OCI-LY7 (cell line): ENCODE measurements at regions not wholly inside any gene's neighbourhood (a gene's known extent, or its start where the extent isn't known, plus 50 kb on each side); places are given as distances from the start of the nearest gene placed in this dataset.
"Not testable (repeated sequence)": the region's sequence is repeated elsewhere in the genome, so short reads cannot be mapped to it uniquely, and the experiment has no call there.

Experiments used
- BruUV-seq: library from RNA; stranded (reverse); fragments of 400-500 nt; replicated peaks from 2 replicates; lab custom pipeline; 2021; lab: Mats Ljungman, UMichigan
- CTCF ChIA-PET: fragments of 300-600 bp; sonication (Branson Sonifier 250); formaldehyde crosslinking; loops from one replicate; lab custom pipeline; 2022; ENCODE audit warnings: antibody characterized with exemption; ENCODE audit not compliant: unreplicated experiment; lab: Charles Lee
- POLR2A ChIA-PET: fragments of 300-600 bp; sonication (Branson Sonifier 250); formaldehyde crosslinking; loops from one replicate; lab custom pipeline; 2022; ENCODE audit warnings: antibody characterized with exemption; lab: Charles Lee
- DNase-seq: peaks from one replicate; pipeline ENCODE4 v3.0.0-alpha.2; 2015; ENCODE audit warnings: low spot score
- H2AFZ ChIP-seq: fragments of 200-600 bp; sonication (generic), shearing (Covaris generic); 2 replicates; pipeline ENCODE4 v1.6.1; 2014; ENCODE audit warnings: mild to moderate bottlenecking, antibody characterized with exemption, low read length, moderate library complexity
- H3K27ac ChIP-seq: fragments of 200-600 bp; sonication (generic); 2 replicates; pipeline ENCODE4 v1.5.1; 2014; ENCODE audit warnings: mixed run types, low read depth, mild to moderate bottlenecking, moderate library complexity, low read length, inconsistent platforms; ENCODE audit not compliant: poor library complexity, severe bottlenecking
- H3K36me3 ChIP-seq: fragments of 200-600 bp; sonication (generic); 2 replicates; pipeline ENCODE4 v1.6.1; 2014; ENCODE audit warnings: mild to moderate bottlenecking, antibody characterized with exemption, low read length, moderate library complexity, mixed read lengths; ENCODE audit not compliant: insufficient read depth
- H3K4me1 ChIP-seq: fragments of 200-600 bp; sonication (generic); 2 replicates; pipeline ENCODE4 v1.5.1; 2014; ENCODE audit warnings: mild to moderate bottlenecking, low read length; ENCODE audit not compliant: insufficient read depth, poor library complexity, severe bottlenecking
- H3K4me2 ChIP-seq: fragments of 200-600 bp; sonication (generic); 2 replicates; pipeline ENCODE4 v1.6.1; 2014; ENCODE audit warnings: mild to moderate bottlenecking, low read length
- H3K4me3 ChIP-seq: fragments of 200-600 bp; sonication (generic); 2 replicates; pipeline ENCODE4 v1.5.1; 2014; ENCODE audit warnings: mild to moderate bottlenecking, low read depth, low read length; ENCODE audit not compliant: poor library complexity, severe bottlenecking
- H3K79me2 ChIP-seq: fragments of 200-600 bp; sonication (generic); 2 replicates; pipeline ENCODE4 v1.6.1; 2016; ENCODE audit warnings: low read depth, mild to moderate bottlenecking, low read length, moderate library complexity, mixed read lengths; ENCODE audit not compliant: insufficient read depth
- H3K9me2 ChIP-seq: fragments of 200-600 bp; sonication (generic); 2 replicates; pipeline ENCODE4 v1.6.1; 2016; ENCODE audit warnings: mild to moderate bottlenecking, low read length, mixed read lengths; ENCODE audit not compliant: insufficient read depth
- H3K9me3 ChIP-seq: fragments of 200-600 bp; sonication (generic); 2 replicates; pipeline ENCODE4 v1.6.1; 2014; ENCODE audit warnings: mild to moderate bottlenecking, mixed run types, low read length, mixed read lengths
- H4K20me1 ChIP-seq: fragments of 200-600 bp; sonication (generic); 2 replicates; pipeline ENCODE4 v1.6.1; 2014; ENCODE audit warnings: mild to moderate bottlenecking, antibody characterized with exemption, low read length, moderate library complexity, mixed read lengths; ENCODE audit not compliant: insufficient read depth
- EZH2phosphoT487 ChIP-seq: fragments of 200-600 bp; sonication (generic); IDR thresholded peaks from 2 replicates; pipeline ENCODE4 v1.6.1; 2018; ENCODE audit warnings: low read depth, borderline replicate concordance, mild to moderate bottlenecking, mixed run types, antibody characterized with exemption, low read length, moderate library complexity, mixed read lengths
- intact Hi-C: fragments of 100-400 bp; cut with micrococcal nuclease; formaldehyde crosslinking; loops from one replicate; pipeline ENCODE4 v1.10.0; 2022; ENCODE audit not compliant: unreplicated experiment
- TF ChIP-seq, protein P1 (sequence below): fragments of 200-600 bp; sonication (generic); conservative IDR thresholded peaks from 2 replicates; pipeline ENCODE4 v1.5.1; 2014; ENCODE audit warnings: mild to moderate bottlenecking, antibody characterized with exemption, low read length, moderate library complexity, mixed read lengths

GRCh38 chr4:17009871-17010367 lies 111.5 kb upstream of the LDB2 start:
- no peak overlapping the region for H3K4me2 ChIP-seq
- ChIA-PET CTCF (no interaction called here), POLR2A (interaction anchor here (0.7 kb wide), 1 partner anchor 301 kb away, joined by 3 read pairs; no protein-coding TSS in a partner anchor)
- no peaks in the 10 kb centered on the region for H3K9me2 ChIP-seq
- H3K4me3 ChIP-seq: no peak overlapping the region
- H3K4me1 ChIP-seq: no peaks in the 10 kb centered on the region
- BruUV-seq: no TSS peak
- no peaks in the 10 kb centered on the region for H3K36me3 ChIP-seq
- H3K27ac ChIP-seq: no peak overlapping the region
- TF ChIP-seq, protein P1, sequence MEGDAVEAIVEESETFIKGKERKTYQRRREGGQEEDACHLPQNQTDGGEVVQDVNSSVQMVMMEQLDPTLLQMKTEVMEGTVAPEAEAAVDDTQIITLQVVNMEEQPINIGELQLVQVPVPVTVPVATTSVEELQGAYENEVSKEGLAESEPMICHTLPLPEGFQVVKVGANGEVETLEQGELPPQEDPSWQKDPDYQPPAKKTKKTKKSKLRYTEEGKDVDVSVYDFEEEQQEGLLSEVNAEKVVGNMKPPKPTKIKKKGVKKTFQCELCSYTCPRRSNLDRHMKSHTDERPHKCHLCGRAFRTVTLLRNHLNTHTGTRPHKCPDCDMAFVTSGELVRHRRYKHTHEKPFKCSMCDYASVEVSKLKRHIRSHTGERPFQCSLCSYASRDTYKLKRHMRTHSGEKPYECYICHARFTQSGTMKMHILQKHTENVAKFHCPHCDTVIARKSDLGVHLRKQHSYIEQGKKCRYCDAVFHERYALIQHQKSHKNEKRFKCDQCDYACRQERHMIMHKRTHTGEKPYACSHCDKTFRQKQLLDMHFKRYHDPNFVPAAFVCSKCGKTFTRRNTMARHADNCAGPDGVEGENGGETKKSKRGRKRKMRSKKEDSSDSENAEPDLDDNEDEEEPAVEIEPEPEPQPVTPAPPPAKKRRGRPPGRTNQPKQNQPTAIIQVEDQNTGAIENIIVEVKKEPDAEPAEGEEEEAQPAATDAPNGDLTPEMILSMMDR: no peak
- no peak for TF ChIP-seq EZH2phosphoT487
- H3K9me3 ChIP-seq: no peaks in the 10 kb centered on the region
- no peak for DNase-seq
- no peaks in the 10 kb centered on the region for H3K79me2 ChIP-seq
- H4K20me1 ChIP-seq: no peaks in the 10 kb centered on the region
- intact Hi-C loops: no loop called here
- H2AFZ ChIP-seq: no peak overlapping the region

DNA sequence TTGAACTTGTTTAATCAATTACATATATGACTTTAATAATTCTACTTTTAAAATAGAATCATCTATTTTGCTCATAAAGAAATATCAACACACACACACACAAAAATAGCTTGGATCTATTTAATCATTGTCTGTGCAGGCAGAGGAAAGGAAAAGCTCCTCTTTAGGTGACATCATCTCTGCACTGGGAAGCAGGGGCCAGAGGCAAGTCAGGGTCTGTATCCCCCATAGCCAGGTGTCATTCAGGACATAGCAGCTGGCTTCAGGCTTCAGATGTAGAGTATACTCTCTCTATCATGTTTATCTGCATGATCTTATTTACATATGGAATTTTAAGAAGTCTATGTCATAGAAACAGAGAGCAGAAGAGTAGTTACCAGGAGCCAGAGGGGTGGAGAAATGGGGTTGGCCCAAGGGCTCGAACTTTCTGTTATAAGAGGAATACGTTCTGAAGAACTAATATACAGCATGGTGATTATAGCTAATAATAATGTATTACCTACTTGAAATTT lies 110.4 kb upstream of the LDB2 start:
- no peaks in the 10 kb centered on the region for H3K9me3 ChIP-seq
- TF ChIP-seq, protein P1: no peak
- TF ChIP-seq EZH2phosphoT487: no peak
- ChIA-PET POLR2A (interaction anchor here (0.8 to 1.5 kb wide), 2 partner anchors 17 to 24 kb away, joined by 3 to 4 read pairs; no protein-coding TSS in a partner anchor), CTCF (no interaction called here)
- H3K4me1 ChIP-seq: no peaks in the 10 kb centered on the region
- H3K4me2 ChIP-seq: no peak overlapping the region
- intact Hi-C loops: no loop called here
- DNase-seq: no peak
- H3K27ac ChIP-seq: no peak overlapping the region
- no peak overlapping the region for H3K4me3 ChIP-seq
- no peaks in the 10 kb centered on the region for H4K20me1 ChIP-seq
- H3K36me3 ChIP-seq: no peaks in the 10 kb centered on the region
- H3K79me2 ChIP-seq: no peaks in the 10 kb centered on the region
- H3K9me2 ChIP-seq: no peaks in the 10 kb centered on the region
- no peak overlapping the region for H2AFZ ChIP-seq
- no TSS peak for BruUV-seq

GRCh38 chr4:17003606-17004392 lies 105.4 kb upstream of the LDB2 start:
- DNase-seq, H3K4me2 ChIP-seq, H3K79me2 ChIP-seq, H3K9me2 ChIP-seq, H2AFZ ChIP-seq, H3K4me1 ChIP-seq, H3K9me3 ChIP-seq, POLR2A ChIA-PET, BruUV-seq, H3K27ac ChIP-seq, H4K20me1 ChIP-seq, H3K36me3 ChIP-seq, intact Hi-C loops, H3K4me3 ChIP-seq, CTCF ChIA-PET: not testable (repeated sequence)
